H1 (cell line): ENCODE measurements at regions not wholly inside any gene's neighbourhood (a gene's known extent, or its start where the extent isn't known, plus 50 kb on each side); places are given as distances from the start of the nearest gene placed in this dataset.

ENCODE experiments used
- EGR1 ChIP-seq: IDR thresholded peaks from 2 replicates; pipeline ENCODE4 v1.6.1; 2011; ENCODE audit warnings: low read depth, low read length, borderline replicate concordance
- FOSL1 ChIP-seq: IDR thresholded peaks from 2 replicates; pipeline ENCODE4 v1.6.1; 2011; ENCODE audit warnings: mild to moderate bottlenecking, low read depth, low read length, moderate library complexity; ENCODE audit not compliant: insufficient read depth
- TBP ChIP-seq: IDR thresholded peaks from 2 replicates; pipeline ENCODE4 v1.6.1; 2011; ENCODE audit warnings: low read depth, low read length, improper control_type of control experiment

GRCh38 chr9:87803166-87803565 lies 77.2 kb downstream of the CTSL start (continued):
- TF ChIP-seq TBP (no peak), EGR1 (no peak), FOSL1 (no peak)
